ENCODE measurements at regions not wholly inside any gene's neighbourhood (a gene's known extent, or its start where the extent isn't known, plus 50 kb on each side); places are given as distances from the start of the nearest gene placed in this dataset.

DNA sequence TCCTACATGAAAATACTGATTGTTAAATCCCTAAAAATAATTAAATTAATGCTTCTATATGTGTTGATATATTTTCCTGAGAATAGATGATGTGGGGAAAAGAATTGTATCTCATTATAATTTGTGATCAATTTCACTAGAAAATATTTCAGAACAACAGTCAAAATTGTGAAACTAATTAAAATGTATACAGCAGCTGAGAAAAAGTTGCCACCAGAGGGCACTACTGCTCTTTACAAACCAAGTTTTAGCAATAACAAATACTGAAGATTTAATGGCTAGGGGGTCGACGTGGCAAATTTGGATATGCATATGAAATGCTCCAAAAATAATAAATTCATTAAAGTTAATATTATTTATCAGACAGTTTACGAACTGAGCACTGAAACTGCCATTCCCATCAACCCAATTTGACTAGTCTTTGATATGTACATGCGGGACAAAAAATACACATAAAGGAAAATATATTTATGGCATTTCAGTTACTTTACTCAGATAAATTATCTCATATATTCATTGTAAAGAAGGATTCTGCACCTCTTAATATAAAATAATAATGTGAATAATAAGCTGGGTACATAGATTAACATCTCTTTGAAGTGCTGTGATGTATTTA lies 96.3 kb upstream of the TMPRSS15 start:
- no TSS peak for BruUV-seq (replicated peaks)
- CTCF ChIA-PET, result interaction anchor here (0.7 to 1.3 kb wide), 6 partner anchors 25 to 1541 kb away, joined by 3 read pairs; no protein-coding TSS in a partner anchor
- FAIRE-seq, result peak; percentile 62
- DNase-seq (ENCODE audit: low read depth, low spot score), result peak; percentile 35
- dilution Hi-C loops (cut with MboI; ENCODE audit: extremely low pct_ligation_motif_present, low sequenced_read_pairs) (no loop called here), intact Hi-C loops (cut with micrococcal nuclease) (loop anchor here (2.0 to 5.0 kb wide), 2 partner anchors 113 to 1541 kb away; no protein-coding TSS in a partner anchor)
- TF ChIP-seq GATA2 (IDR thresholded peaks at IDR 0.05; ENCODE audit: insufficient read depth, insufficient read length, low read depth, low read length), result no peak
- TF ChIP-seq, protein P1, sequence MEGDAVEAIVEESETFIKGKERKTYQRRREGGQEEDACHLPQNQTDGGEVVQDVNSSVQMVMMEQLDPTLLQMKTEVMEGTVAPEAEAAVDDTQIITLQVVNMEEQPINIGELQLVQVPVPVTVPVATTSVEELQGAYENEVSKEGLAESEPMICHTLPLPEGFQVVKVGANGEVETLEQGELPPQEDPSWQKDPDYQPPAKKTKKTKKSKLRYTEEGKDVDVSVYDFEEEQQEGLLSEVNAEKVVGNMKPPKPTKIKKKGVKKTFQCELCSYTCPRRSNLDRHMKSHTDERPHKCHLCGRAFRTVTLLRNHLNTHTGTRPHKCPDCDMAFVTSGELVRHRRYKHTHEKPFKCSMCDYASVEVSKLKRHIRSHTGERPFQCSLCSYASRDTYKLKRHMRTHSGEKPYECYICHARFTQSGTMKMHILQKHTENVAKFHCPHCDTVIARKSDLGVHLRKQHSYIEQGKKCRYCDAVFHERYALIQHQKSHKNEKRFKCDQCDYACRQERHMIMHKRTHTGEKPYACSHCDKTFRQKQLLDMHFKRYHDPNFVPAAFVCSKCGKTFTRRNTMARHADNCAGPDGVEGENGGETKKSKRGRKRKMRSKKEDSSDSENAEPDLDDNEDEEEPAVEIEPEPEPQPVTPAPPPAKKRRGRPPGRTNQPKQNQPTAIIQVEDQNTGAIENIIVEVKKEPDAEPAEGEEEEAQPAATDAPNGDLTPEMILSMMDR (IDR thresholded peaks at IDR 0.05; ENCODE audit: extremely low read depth in 1 of 2, insufficient read depth in 1 of 2, low read depth in 1 of 2, low read length in 2 of 2), result peak; percentile 49 to 55
- Histone ChIP-seq H3K36me3 (ENCODE audit: control insufficient read depth in 2 of 2, extremely low read depth in 1 of 2, insufficient read depth in 2 of 2, low read length in 2 of 2) (no peaks in the 10 kb centered on the region), H3K9ac (replicated peaks; ENCODE audit: extremely low read depth, insufficient read depth, low read length) (no peak overlapping the region), H3K4me3 (replicated peaks in 1 of 3; ENCODE audit: insufficient read depth in 1 of 3, low read depth in 1 of 3, low read length in 3 of 3) (no peak overlapping the region), H3K4me2 (ENCODE audit: insufficient read depth, low read length) (no peak overlapping the region), H3K27ac (ENCODE audit: insufficient read depth, low read depth, low read length) (no peak overlapping the region), H3K4me1 (ENCODE audit: control insufficient read depth, extremely low read depth, insufficient read depth, low read length) (no peaks in the 10 kb centered on the region), H2AFZ (ENCODE audit: low read depth, low read length) (no peak overlapping the region), H4K20me1 (replicated peaks; ENCODE audit: control insufficient read depth, extremely low read depth, insufficient read depth, low read length) (no peaks in the 10 kb centered on the region), H3K9me1 (replicated peaks; ENCODE audit: control insufficient read depth, extremely low read depth, insufficient read depth, low read length) (no peaks in the 10 kb centered on the region), H3K27me3 (ENCODE audit: control insufficient read depth in 2 of 2, insufficient read depth in 2 of 2, low read length in 2 of 2) (no peaks in the 10 kb centered on the region), H3K79me2 (ENCODE audit: control insufficient read depth, insufficient read depth, low read length) (no peaks in the 10 kb centered on the region), H3K9me3 (replicated peaks; ENCODE audit: control insufficient read depth, insufficient read depth, low read length) (no peaks in the 10 kb centered on the region)
- POLR2A ChIA-PET, result no interaction called here

DNA sequence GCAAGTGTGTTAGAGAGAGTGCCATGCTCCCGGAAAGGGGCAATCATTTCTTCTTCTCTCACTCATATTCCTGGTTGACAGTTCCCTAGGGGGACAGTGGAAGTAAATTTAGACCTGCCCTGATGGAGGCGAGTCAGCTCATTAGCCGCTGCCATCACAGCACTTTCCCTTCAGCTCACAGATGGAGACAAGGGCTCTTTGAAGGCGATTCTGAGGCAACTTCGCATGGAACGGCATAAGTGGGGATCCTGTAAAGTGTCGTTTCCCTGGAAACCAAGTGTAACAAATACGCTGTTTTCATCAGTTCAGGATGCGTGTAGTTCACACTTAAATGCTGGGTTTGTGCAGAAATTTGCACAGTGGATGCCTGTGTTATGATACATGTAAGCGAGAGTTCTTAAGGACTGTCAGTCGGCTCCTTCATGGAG lies 114.5 kb upstream of the TMPRSS15 start:
- TF ChIP-seq FOS (IDR thresholded peaks at IDR 0.05; ENCODE audit: borderline replicate concordance, insufficient read depth, low read length) (no peak), EZH2 (IDR thresholded peaks at IDR 0.05; ENCODE audit: borderline replicate concordance, low read depth, low read length, severe bottlenecking) (no peak), GATA2 (IDR thresholded peaks at IDR 0.05; ENCODE audit: insufficient read depth, insufficient read length, low read depth, low read length) (no peak), POLR2AphosphoS5 (IDR thresholded peaks at IDR 0.05; ENCODE audit: insufficient read depth, low read depth, low read length) (no peak), POLR2A (IDR thresholded peaks at IDR 0.05; ENCODE audit: low read depth, low read length) (no peak), JUN (IDR thresholded peaks at IDR 0.05; ENCODE audit: borderline replicate concordance, insufficient read depth, insufficient read length, low read depth) (no peak), MYC (IDR thresholded peaks at IDR 0.05; ENCODE audit: low read depth, low read length) (no peak)
- TF ChIP-seq, protein P1 (IDR thresholded peaks at IDR 0.05; ENCODE audit: extremely low read depth in 1 of 2, insufficient read depth in 1 of 2, low read depth in 1 of 2, low read length in 2 of 2), result no peak
- TF ChIP-seq, protein P2, sequence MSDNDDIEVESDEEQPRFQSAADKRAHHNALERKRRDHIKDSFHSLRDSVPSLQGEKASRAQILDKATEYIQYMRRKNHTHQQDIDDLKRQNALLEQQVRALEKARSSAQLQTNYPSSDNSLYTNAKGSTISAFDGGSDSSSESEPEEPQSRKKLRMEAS (IDR thresholded peaks at IDR 0.05; ENCODE audit: insufficient read depth, insufficient read length), result no peak
- dilution Hi-C loops (cut with MboI; ENCODE audit: extremely low pct_ligation_motif_present, low sequenced_read_pairs) (no loop called here), intact Hi-C loops (cut with micrococcal nuclease) (no loop called here)
- Histone ChIP-seq H3K27ac (ENCODE audit: insufficient read depth, low read depth, low read length) (no peak overlapping the region), H3K9me1 (replicated peaks; ENCODE audit: control insufficient read depth, extremely low read depth, insufficient read depth, low read length) (no peaks in the 10 kb centered on the region), H3K27me3 (ENCODE audit: control insufficient read depth in 2 of 2, insufficient read depth in 2 of 2, low read length in 2 of 2) (no peaks in the 10 kb centered on the region), H3K9ac (replicated peaks; ENCODE audit: extremely low read depth, insufficient read depth, low read length) (no peak overlapping the region), H3K4me1 (ENCODE audit: control insufficient read depth, extremely low read depth, insufficient read depth, low read length) (no peaks in the 10 kb centered on the region), H3K9me3 (replicated peaks; ENCODE audit: control insufficient read depth, insufficient read depth, low read length) (no peaks in the 10 kb centered on the region), H3K79me2 (ENCODE audit: control insufficient read depth, insufficient read depth, low read length) (no peaks in the 10 kb centered on the region), H2AFZ (ENCODE audit: low read depth, low read length) (no peak overlapping the region), H4K20me1 (replicated peaks; ENCODE audit: control insufficient read depth, extremely low read depth, insufficient read depth, low read length) (no peaks in the 10 kb centered on the region), H3K4me2 (ENCODE audit: insufficient read depth, low read length) (no peak overlapping the region), H3K36me3 (ENCODE audit: control insufficient read depth in 2 of 2, extremely low read depth in 1 of 2, insufficient read depth in 2 of 2, low read length in 2 of 2) (no peaks in the 10 kb centered on the region), H3K4me3 (replicated peaks in 1 of 3; ENCODE audit: insufficient read depth in 1 of 3, low read depth in 1 of 3, low read length in 3 of 3) (no peak overlapping the region)
- ChIA-PET POLR2A (no interaction called here), CTCF (no interaction called here)
- no TSS peak for BruUV-seq (replicated peaks)
- DNase-seq (ENCODE audit: low read depth, low spot score), result no peak
- FAIRE-seq, result no peak

All from endothelial cell of umbilical vein (primary cell).